ENCODE measurements at regions not wholly inside any gene's neighbourhood (a gene's known extent, or its start where the extent isn't known, plus 50 kb on each side); places are given as distances from the start of the nearest gene placed in this dataset.

DNA sequence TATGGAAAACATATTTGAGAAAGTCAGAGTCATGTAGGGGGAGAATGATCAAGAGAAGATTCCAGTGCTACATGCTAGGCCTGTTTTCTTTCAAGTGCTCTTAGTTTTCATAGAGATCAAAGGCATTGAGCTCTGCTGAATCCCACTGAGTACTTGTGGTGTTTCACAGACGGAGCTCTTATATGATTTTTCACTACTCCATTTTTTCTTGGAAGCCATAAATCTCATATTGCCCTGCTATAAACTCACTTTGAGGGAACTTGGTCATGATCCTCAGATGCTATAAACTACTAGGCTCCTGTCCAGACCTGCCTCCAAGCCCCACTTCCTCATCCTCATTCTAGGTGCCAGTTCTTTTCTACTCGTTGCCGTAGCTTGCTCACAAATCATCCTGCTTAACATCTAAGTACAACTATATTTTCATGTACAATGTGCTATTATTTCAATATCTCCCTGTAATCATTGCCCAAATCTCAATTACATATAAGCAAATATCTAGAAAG is 180.8 kb upstream of the CCDC179 start:
- DNase-seq = no peak

DNA sequence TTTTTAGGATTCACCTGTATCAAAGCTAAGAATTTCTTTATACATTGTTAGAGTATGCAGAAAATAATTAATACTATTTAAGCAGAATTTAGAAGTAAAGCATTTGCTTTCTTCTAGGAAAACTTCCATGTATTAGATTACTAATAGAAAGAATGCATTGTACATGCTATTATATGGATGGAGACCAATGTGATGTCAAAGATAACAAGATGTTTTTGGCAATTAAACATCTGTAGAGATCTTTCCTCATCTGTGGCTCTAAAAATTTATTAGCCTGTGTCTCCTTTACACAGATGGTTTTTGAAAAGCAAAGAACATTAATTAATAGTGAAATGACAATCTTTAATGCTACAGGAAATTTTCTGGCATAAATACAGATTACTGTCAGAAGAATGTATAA is 198.4 kb upstream of the CCDC179 start:
- DNase-seq = no peak

DNA sequence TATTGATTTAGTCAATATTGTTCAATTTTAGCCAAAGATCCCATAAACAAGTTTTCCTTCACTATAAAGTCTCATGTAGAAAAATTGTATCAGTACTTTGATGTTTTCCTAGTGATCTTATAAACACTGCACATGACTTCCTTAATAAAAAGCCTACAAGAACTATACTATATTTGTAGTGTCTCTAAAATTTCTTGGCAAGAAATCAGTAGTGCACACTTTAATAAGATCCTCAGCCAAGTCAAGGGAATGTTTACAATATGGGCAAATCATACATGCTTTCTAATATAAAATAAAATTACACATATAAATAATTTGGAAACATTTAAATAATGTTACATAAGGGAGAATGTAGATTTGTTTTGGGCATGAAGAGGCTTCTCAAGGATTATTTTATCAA is 203.0 kb upstream of the CCDC179 start:
- no peak for DNase-seq

DNA sequence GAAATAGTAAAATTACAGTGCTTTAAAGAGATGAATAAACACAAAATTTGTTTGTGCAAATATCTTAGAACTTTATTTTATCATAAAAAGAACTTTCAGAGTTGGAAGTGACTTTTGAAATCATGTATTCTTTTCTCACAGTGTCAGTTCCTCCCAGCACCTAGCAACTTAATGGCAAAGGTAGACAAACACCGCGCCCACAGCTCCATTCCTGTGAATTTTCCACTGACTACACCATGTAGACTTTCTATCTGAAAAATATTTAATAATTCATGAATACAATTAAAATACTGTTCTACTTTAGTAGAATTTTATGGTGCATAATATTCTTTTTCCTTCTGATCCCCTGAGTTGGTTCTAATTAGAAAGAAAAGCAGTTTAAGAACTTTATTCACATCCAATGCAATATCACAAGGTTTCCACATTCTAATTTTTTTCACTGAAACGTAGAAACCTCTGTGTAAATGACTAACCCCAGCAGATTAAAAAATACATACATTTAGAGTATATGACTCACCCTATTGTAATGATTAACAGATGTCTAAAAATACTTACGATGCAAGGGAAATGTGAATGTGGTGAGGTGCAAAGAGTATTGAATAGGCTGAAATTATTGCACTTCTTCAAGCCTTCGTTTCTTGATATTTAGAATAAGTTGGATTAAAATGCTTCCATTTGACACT is 218.2 kb upstream of the CCDC179 start:
- DNase-seq = no peak

DNA sequence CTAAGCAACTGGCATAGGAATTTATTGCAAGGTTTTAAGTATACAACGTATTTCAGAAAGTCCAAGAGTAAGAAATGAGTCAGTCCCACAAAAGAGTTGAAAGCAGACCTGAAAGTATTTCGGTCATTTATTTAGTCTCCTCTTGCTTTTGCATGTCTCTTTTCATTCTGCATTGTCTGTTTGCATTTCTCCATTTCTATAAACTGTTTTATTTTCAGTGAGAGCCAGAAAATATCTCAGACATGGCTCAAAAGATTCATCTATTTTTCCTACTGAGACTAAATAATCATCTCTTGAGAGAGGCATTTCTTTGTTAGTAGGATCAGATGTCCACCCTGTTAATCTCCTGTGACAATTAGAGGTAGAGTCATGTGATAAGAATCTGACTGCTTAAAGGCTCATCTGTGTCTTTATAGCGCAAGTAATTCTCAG is 219.1 kb upstream of the CCDC179 start:
- DNase-seq = no peak

DNA sequence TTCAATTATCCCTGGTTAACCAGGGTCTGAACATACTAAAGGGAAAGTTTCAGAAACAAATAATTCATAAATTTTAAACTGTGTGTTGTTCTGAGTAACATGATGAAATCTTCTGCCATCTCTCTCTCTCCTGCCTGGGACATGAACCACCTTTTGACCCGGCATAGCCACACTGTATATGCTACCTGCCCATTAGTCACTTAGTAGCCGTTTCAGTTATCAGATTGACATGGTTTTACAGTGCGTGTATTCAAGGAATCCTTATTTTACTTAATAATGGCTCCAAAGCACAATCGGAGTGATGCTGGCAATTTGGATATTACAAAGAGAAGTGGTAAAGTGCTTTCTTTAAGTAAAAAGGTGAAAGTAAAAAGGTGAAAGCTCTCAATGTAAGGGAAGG is 227.1 kb upstream of the CCDC179 start:
- no peak for DNase-seq

DNA sequence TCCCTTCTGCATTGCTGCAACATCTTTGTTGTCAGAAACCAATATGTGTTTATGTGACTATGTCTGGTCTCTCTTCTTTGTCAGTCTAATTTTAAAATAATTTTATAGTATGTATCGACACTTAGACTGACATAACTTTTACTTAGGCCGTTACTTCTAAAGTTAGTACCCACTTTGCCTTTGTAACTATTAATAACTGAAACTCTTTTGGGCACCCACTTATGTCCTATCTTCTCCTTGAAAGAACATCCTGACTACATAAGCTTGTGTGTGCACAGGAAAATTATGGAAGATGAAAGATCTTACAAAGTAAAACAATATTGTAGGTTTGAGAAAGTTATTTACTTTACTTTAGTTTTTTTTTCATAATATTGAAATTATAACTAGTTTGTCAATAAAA is 230.4 kb upstream of the CCDC179 start:
- no peak for DNase-seq

DNA sequence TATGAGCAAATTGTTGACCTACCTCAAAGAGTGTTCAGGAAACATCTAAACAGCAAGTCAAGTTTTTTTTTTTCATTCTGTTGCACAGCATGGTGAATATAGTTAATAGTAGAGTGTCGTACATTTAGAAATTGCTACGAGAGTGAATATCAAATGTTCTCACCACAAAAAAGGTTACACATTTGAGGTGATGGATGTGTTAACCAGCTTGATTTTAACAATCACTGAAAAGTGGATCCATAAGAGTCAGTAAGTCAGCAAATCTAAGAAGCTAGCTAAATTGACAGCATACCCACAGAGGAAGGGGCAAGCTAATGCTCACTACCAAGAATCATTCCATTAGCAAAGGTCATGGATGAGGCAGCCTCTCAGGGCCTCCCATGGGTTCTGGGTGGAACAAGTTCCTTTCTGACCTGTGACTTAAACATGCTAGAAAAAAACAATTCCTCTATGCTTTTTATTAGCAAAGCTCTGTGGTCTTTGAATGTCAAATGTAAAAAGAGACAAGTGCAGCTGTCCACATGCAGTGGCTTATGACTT is 235.4 kb upstream of the CCDC179 start:
- no peak for DNase-seq

DNA sequence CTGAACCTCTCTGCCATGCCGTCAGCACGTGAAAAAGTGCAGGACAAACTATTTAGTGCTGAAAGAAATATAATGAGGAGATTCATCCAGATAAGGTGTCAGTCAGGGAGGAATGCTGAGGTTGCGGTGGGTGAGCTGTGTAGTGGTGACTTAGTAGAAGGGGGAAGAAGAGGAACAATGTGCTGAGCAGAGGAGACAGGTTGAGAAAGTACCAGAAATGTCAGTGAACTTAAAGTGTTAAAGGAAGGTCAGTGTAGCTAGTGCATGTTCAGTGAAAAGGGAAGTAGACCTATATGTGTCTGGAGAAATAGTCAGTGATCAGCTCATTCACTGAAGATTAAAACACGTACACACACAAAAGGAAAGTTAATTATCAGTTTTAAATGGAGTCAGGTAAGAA is 237.6 kb upstream of the CCDC179 start:
- DNase-seq = no peak

DNA sequence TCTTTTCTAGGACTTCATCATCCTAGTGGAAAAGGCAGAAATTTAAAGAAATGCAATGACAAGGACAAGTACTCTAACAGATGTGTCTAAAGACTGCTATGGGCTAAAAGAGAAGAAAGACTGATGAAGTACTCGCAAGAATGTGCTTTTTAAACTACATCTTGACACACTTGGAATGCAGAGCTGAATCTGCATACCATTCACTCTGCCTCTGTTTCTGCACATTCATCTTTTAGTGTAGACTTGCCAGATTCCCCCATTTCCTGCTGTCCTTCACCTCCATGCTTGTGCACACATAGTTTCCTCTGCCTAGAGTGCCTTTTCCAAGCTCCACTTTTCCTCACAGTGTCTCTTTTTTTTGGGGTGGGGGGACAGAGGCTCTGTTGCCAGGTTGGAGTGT is 239.0 kb upstream of the CCDC179 start:
- no peak for DNase-seq

DNA sequence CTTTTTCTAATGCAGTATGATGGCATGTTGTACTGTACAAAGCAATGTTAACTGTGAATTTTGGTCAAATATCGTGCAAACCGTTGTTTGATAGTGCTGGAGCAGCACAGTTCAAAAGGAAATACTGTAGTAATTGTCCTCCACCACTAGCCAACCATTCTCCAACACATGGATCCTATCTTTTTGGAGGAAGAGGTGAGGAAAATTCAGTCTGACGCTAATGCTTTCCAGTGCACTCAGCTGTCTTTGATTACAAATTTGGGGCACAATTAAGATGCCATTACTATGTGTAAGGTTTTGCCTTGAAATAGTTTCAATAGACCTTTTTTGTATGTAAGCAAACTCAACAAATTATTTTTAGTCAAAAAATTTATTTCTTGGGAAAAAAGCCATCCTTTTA is 240.5 kb upstream of the CCDC179 start:
- DNase-seq = no peak

DNA sequence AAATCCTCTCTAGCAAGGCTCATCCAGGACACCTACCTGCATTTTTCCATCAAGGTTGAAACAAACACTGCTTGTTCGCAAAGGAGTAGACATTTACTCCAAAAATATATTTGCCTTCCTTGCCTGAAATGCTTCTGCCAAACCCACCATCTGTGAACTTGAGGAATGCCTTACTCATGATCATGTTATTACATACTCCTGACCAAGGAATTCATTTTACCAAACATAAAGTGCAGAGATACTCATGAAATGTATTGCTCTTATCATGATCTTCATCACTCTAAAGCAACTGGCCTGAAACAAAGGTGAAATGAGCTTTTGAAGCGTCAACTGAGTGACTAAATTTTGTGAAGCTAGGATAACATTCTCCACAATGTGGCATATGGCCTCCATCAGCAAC is 243.1 kb upstream of the CCDC179 start:
- no peak for DNase-seq

DNA sequence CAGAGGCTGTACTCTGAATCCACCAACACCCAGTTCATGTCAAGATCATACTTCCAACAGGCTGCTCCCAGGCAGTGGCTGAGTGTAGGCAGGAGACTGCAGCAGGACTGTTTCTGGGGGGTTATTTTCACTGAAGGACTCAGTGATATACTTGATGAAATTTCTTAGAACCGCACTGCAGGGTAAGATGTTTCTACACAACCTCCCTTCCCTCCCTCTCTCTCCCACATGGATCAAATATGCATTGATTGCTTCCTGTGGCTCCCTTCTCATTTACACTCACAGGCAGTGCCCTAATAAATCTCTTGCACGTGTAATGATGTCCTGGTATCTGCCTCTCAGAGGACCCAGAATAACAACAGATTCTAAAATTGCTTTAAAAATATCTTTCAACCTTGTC is 251.3 kb upstream of the CCDC179 start:
- DNase-seq = no peak

DNA sequence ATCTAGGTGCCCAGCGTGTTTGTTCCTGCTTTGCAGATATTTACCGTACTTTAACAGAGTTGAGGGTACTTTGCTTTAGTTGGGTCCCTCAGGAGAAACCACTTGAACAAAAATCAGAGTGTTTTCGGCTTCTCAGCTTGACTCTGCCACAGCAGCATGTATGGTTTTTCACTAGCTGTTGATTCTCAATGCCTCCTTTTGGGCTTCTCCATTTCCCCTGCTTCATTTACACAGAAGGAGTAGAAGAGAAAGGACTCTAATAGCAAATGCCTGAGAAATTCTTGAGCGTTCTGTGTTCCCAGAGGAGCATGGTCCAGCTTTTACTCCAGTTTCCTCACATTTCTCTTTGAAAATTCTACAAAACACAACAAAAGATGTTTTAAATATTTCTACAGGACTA is 252.1 kb upstream of the CCDC179 start:
- DNase-seq = no peak

DNA sequence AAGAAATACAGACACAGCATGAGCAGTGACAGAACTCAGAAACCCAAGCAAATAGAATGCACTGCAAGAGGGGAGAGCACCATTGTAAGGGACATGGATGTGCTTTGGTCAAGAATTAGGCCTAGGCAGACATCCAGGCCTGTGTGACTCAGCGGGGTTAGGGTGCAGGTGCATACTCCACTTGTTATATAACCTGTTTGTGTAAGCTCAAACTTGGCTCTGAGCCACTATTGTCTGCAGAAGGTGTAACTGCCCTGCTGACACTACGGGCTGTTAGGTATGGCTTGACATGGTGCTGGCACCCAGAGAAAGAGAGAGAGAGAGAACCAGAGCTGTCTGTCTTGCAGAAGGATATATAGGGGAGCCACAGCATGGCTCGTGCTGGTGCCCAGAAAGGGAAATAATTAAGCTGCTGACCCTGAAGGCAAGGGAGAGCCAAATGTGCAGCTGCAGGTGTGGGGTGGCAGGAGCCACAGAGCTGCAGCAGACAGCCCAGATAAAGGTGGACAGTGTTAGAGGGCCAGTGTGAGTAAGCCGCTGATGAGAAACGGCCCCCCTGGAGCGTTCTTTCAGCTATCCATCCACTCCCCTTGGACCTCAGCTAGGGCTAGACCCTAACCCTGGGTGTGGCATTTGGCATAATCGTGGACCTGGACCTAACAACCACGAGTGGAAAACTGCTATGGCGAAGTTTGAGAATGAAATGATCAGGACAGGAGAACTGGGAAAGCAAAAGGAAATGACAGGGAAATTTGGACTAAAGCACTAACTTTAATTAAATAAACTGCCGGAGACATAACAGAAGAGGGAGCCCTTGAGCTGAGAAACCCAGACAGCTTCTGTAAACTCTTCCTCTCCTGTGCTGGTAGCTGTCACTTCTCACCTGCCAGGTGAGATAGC is 253.0 kb upstream of the CCDC179 start:
- no peak for DNase-seq

DNA sequence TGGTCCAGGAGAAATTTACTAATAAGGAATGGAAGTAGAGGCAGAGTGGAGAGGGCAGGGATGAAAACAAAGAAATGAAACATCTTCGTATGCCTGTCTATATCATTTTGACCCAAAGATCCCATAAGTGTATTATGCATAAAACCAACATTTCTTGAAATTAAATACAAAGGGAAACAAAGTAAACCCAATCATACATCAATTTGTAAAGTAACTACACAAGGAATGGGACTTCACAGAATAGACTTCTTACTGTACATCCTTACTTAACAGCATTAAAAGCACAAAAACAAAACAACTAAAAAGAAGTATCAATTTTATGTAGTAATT is 253.6 kb upstream of the CCDC179 start:
- no peak for DNase-seq

DNA sequence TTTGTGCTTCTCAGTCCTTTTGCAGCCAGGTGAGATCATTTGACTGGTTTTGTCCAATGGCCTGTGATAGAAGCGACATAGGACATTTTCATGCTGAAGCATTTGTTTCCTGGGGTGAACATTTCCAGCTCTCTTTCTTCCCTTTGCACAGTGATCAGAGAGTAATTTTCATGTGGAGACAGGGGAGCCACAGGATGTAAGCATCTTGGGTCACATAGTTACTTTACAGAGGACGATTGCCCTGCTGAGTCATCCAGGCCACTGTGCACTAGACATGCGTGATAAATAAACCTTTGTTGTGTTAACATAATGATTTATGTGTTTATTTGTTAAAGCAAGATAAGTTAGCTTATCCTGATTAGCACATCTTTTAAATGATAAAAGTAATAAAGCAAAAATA is 263.5 kb upstream of the CCDC179 start:
- DNase-seq = no peak

DNA sequence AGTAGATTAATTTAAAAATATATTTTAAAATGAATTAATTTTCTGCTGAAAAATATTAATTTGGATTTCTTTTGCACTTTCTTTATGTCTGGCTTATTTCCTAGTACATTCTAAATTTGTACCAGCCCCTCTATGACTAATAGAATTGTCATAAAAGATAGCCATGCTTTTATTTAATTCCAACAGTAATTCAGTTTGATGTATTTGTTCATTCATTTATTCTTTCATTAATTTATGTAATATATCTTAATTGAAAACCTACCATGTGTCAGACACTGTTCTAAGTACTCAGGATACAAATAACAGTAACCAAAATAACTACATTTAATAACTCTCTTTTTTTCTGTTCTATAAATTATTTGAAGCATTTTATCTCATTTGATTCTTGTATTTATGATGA is 264.0 kb upstream of the CCDC179 start:
- DNase-seq = no peak

DNA sequence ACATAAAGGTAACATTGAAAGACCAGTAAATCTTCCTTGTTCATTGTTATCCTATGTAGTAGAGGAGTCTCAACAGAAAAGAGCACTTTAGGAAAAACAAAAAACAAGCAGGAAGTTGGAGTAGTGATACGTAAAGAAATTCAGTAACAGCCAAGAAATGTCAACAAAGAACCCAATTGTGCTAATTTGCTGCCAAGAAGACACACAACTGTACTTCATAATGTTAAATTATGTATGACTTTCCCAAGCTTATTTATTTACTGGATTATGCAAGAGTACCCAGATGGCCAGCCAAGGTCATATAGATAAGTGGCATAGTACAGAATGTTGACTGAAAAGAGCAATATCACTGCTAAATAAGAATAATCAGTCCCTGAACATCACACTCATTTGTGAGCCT is 264.7 kb upstream of the CCDC179 start:
- DNase-seq = no peak

DNA sequence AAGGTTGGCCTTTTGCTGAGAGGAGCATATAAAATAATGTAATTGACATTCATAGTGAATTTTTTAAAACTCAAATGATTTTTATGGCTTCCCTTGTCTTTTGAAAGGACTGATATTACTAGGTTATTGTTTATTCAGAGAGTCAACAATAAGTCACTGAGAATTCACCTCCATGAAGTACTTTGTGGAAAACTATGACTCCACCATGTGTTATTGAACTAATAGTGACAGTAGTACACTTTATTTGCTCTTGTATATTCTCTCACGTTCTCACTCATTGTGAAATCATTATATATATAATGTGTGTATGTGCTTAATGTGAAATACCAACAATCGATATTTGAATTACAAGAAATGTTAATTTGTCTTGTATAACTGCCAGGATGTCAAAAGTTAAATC is 267.4 kb upstream of the CCDC179 start:
- no peak for DNase-seq

DNA sequence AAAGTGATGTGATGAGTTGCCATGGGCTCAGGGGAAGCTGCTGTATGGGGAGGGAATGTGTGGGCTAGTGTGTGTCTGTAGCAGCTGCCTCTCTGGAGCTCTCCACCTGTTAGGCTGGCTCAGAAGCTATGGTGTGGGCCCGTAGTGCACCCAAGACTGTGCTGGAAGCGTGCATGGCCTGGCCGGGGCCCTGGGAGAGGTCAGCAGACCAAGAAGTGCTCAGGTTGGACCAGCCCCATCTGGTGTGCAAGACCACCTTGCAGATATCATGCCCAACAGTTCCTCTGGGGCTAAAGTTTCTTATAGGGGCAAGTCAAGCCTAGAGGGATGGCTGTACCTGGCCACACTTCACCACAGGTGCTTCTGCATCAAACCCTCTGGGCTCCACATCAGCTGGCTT is 274.4 kb upstream of the CCDC179 start:
- DNase-seq = no peak

DNA sequence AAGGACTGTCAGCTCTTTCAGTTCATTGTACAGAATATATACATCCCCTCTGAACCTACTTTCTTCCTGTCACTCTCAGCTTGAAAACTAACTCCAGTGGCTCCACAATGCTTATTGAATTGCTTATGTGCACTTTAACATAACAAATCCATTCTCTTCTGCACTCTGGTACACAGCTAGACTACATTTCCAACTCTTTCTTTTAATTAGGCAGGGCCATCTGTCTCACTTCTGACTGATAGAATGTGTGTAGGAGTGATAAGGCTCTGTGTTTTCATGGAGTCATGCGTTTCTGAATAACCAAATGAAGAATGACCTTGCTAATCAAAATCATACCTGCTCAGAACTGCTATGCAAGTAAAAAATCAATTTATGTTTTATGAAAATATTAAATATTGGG is 278.5 kb upstream of the CCDC179 start:
- no peak for DNase-seq

DNA sequence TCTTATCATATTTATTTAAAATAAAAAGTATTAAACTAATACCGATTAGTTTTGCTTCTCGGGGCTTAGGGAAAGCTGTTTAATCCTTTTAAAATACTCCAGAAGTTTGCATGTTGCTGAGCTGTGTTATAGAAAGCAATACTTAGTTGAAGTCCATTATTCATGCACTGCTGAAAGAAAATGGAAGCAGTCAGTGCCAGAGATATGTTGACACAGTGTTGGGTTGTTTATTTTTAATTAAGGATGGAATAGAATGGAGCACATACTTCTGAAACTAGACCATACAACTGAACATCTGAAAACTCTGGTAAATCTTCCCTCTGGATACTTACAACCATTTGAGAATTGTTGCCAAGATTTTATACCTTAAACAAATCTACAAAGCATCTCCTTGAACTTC is 282.7 kb upstream of the CCDC179 start:
- no peak for DNase-seq

DNA sequence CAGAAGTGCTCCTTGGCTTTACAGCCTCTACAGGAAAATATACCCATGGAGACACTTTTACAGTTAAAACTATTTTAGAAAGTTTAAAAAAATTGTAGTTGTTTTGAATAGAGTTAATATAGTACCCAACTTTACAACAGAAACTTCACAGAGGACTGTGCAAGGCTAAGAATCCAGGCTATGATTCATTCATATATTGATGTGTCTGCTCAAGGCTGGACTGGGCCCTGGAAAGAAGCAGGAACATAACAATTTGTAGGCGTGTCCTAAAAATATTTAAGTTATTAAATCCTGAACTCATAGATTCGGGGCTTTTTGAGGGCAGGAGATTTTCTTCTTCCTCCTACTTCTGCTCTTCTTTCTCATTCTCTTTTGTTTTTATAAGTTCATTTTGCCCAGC is 291.5 kb upstream of the CCDC179 start:
- no peak for DNase-seq

All from CD4-positive, alpha-beta T cell treated with Interleukin-12 subunit alpha and Interleukin-12 subunit beta, for 1 hour (primary cell).